ENCODE measurements at regions not wholly inside any gene's neighbourhood (a gene's known extent, or its start where the extent isn't known, plus 50 kb on each side); places are given as distances from the start of the nearest gene placed in this dataset.

- no peak overlapping the region for H2AFZ ChIP-seq
- TF ChIP-seq CTCF (conservative IDR thresholded peaks at IDR 0.05) (no peak), EZH2 (IDR thresholded peaks at IDR 0.05; ENCODE audit: low read depth) (no peak)
- no peaks in the 10 kb centered on the region for H3K9me2 ChIP-seq (ENCODE audit: insufficient read depth)
- H3K27me3 ChIP-seq (ENCODE audit: insufficient read depth, low read depth) = peaks cover 19% of the 10 kb centered on the region
- no peaks in the 10 kb centered on the region for H3K4me1 ChIP-seq (replicated peaks; ENCODE audit: insufficient read depth)
- DNase-seq = no peak
- H3K4me2 ChIP-seq = no peak overlapping the region
- no peaks in the 10 kb centered on the region for H3K79me2 ChIP-seq (ENCODE audit: low read depth)
- H3K9me3 ChIP-seq (ENCODE audit: insufficient read depth, low read depth) = no peaks in the 10 kb centered on the region
- CTCF ChIA-PET = no interaction called here
- no peak overlapping the region for H3K27ac ChIP-seq
- BruUV-seq (replicated peaks) = no TSS peak
- H3K36me3 ChIP-seq (ENCODE audit: low read depth) = no peaks in the 10 kb centered on the region
- H3F3A ChIP-seq (ENCODE audit: insufficient read depth, low read depth) = no peaks in the 10 kb centered on the region
- no peak overlapping the region for H3K4me3 ChIP-seq
- no peaks in the 10 kb centered on the region for H4K20me1 ChIP-seq (ENCODE audit: insufficient read depth)
- POLR2A ChIA-PET (ENCODE audit: unreplicated experiment) = no interaction called here
- intact Hi-C loops (cut with micrococcal nuclease; ENCODE audit: unreplicated experiment) = no loop called here
Observed at GRCh38 chr16:51524555-51525373, 373.7 kb upstream of the SALL1 start.

GRCh38 chr16:51524070-51524469, 373.0 kb upstream of the SALL1 start:
- no TSS peak for BruUV-seq (replicated peaks)
- H4K20me1 ChIP-seq (ENCODE audit: insufficient read depth) = no peaks in the 10 kb centered on the region
- no peaks in the 10 kb centered on the region for H3K9me3 ChIP-seq (ENCODE audit: insufficient read depth, low read depth)
- intact Hi-C loops (cut with micrococcal nuclease; ENCODE audit: unreplicated experiment) = no loop called here
- ChIA-PET POLR2A (ENCODE audit: unreplicated experiment) (no interaction called here), CTCF (no interaction called here)
- no peaks in the 10 kb centered on the region for H3K79me2 ChIP-seq (ENCODE audit: low read depth)
- TF ChIP-seq EZH2 (IDR thresholded peaks at IDR 0.05; ENCODE audit: low read depth) (no peak), CTCF (conservative IDR thresholded peaks at IDR 0.05) (no peak)
- no peak overlapping the region for H2AFZ ChIP-seq
- no peaks in the 10 kb centered on the region for H3K9me2 ChIP-seq (ENCODE audit: insufficient read depth)
- no peaks in the 10 kb centered on the region for H3K36me3 ChIP-seq (ENCODE audit: low read depth)
- no peak for DNase-seq
- no peaks in the 10 kb centered on the region for H3F3A ChIP-seq (ENCODE audit: insufficient read depth, low read depth)
- no peak overlapping the region for H3K27ac ChIP-seq
- H3K4me3 ChIP-seq = no peak overlapping the region
- H3K4me2 ChIP-seq = no peak overlapping the region
- H3K27me3 ChIP-seq (ENCODE audit: insufficient read depth, low read depth) = peaks cover 19% of the 10 kb centered on the region
- no peaks in the 10 kb centered on the region for H3K4me1 ChIP-seq (replicated peaks; ENCODE audit: insufficient read depth)

- Histone ChIP-seq H3F3A (ENCODE audit: insufficient read depth, low read depth) (no peaks in the 10 kb centered on the region), H2AFZ (no peak overlapping the region), H3K4me1 (replicated peaks; ENCODE audit: insufficient read depth) (no peaks in the 10 kb centered on the region), H3K4me3 (no peak overlapping the region), H3K27ac (no peak overlapping the region), H3K9me2 (ENCODE audit: insufficient read depth) (no peaks in the 10 kb centered on the region), H3K79me2 (ENCODE audit: low read depth) (no peaks in the 10 kb centered on the region), H4K20me1 (ENCODE audit: insufficient read depth) (no peaks in the 10 kb centered on the region), H3K27me3 (ENCODE audit: insufficient read depth, low read depth) (peaks cover 19% of the 10 kb centered on the region), H3K4me2 (no peak overlapping the region), H3K36me3 (ENCODE audit: low read depth) (no peaks in the 10 kb centered on the region), H3K9me3 (ENCODE audit: insufficient read depth, low read depth) (no peaks in the 10 kb centered on the region)
- no peak for DNase-seq
- ChIA-PET POLR2A (ENCODE audit: unreplicated experiment) (no interaction called here), CTCF (no interaction called here)
- intact Hi-C loops (cut with micrococcal nuclease; ENCODE audit: unreplicated experiment) = no loop called here
- no TSS peak for BruUV-seq (replicated peaks)
- TF ChIP-seq EZH2 (IDR thresholded peaks at IDR 0.05; ENCODE audit: low read depth) (no peak), CTCF (conservative IDR thresholded peaks at IDR 0.05) (no peak)
Observed at GRCh38 chr16:51523400-51523799, 372.3 kb upstream of the SALL1 start.
